ENCODE measurements at regions not wholly inside any gene's neighbourhood (a gene's known extent, or its start where the extent isn't known, plus 50 kb on each side); places are given as distances from the start of the nearest gene placed in this dataset.

- no peaks in the 10 kb centered on the region for H3K9me2 ChIP-seq (ENCODE audit: insufficient read depth, low read length)
- H3K79me2 ChIP-seq (replicated peaks; ENCODE audit: insufficient read depth, low read length) = no peaks in the 10 kb centered on the region
- H3K36me3 ChIP-seq (ENCODE audit: insufficient read depth, low read length) = no peaks in the 10 kb centered on the region
- H3K4me2 ChIP-seq (ENCODE audit: low read length) = no peak overlapping the region
- no peak for TF ChIP-seq RAD21 (conservative IDR thresholded peaks at IDR 0.05)
- TF ChIP-seq SMC3 (conservative IDR thresholded peaks at IDR 0.05; ENCODE audit: poor library complexity) = no peak
- TF ChIP-seq REST (IDR thresholded peaks at IDR 0.05; ENCODE audit: borderline replicate concordance) = no peak
- H3K27me3 ChIP-seq (ENCODE audit: insufficient read depth, low read depth, low read length) = no peaks in the 10 kb centered on the region
- no peak overlapping the region for H3K27ac ChIP-seq (ENCODE audit: low read length)
- no peak overlapping the region for H3K4me3 ChIP-seq (ENCODE audit: low read length)
- no peak overlapping the region for H2AFZ ChIP-seq (ENCODE audit: low read depth, low read length)
- H3K9ac ChIP-seq (ENCODE audit: low read length) = no peak overlapping the region
- no peaks in the 10 kb centered on the region for H4K20me1 ChIP-seq (ENCODE audit: insufficient read depth)
- H3F3A ChIP-seq (ENCODE audit: insufficient read depth, low read length, poor library complexity, severe bottlenecking) = no peaks in the 10 kb centered on the region
- H3K9me3 ChIP-seq (ENCODE audit: low read length) = no peaks in the 10 kb centered on the region
Observed at GRCh38 chr5:93034621-93035590, 546.1 kb downstream of the NR2F1-AS1 start.

GRCh38 chr5:93022796-93023447 lies 558.1 kb downstream of the NR2F1-AS1 start:
- Histone ChIP-seq H2AFZ (ENCODE audit: low read depth, low read length) (no peak overlapping the region), H3K36me3 (ENCODE audit: insufficient read depth, low read length) (no peaks in the 10 kb centered on the region)
- TF ChIP-seq REST (IDR thresholded peaks at IDR 0.05; ENCODE audit: borderline replicate concordance) (no peak), MXI1 (conservative IDR thresholded peaks at IDR 0.05; ENCODE audit: poor library complexity, severe bottlenecking) (no peak), CTCF (IDR thresholded peaks at IDR 0.05; ENCODE audit: poor library complexity, severe bottlenecking) (no peak), TAF1 (IDR thresholded peaks at IDR 0.05; ENCODE audit: low read depth) (no peak), EZH2 (IDR thresholded peaks at IDR 0.05; ENCODE audit: borderline replicate concordance, insufficient read depth, low read length, poor library complexity, severe bottlenecking) (no peak), EP300 (conservative IDR thresholded peaks at IDR 0.05; ENCODE audit: poor library complexity, severe bottlenecking) (no peak), POLR2AphosphoS5 (IDR thresholded peaks at IDR 0.05) (no peak), RAD21 (conservative IDR thresholded peaks at IDR 0.05) (no peak), SMC3 (conservative IDR thresholded peaks at IDR 0.05; ENCODE audit: poor library complexity) (no peak)

More at GRCh38 chr5:93022796-93023447, 558.1 kb downstream of the NR2F1-AS1 start:
- Histone ChIP-seq H4K20me1 (ENCODE audit: insufficient read depth) (no peaks in the 10 kb centered on the region), H3K9ac (ENCODE audit: low read length) (no peak overlapping the region), H3K9me3 (ENCODE audit: low read length) (no peaks in the 10 kb centered on the region), H3K27ac (ENCODE audit: low read length) (no peak overlapping the region), H3K9me2 (ENCODE audit: insufficient read depth, low read length) (no peaks in the 10 kb centered on the region), H3F3A (ENCODE audit: insufficient read depth, low read length, poor library complexity, severe bottlenecking) (no peaks in the 10 kb centered on the region), H3K79me2 (replicated peaks; ENCODE audit: insufficient read depth, low read length) (no peaks in the 10 kb centered on the region), H3K4me3 (ENCODE audit: low read length) (no peak overlapping the region), H3K4me2 (ENCODE audit: low read length) (no peak overlapping the region), H3K27me3 (ENCODE audit: insufficient read depth, low read depth, low read length) (no peaks in the 10 kb centered on the region)
